Esophagus squamous epithelium (tissue), 5 donors: ENCODE measurements at regions not wholly inside any gene's neighbourhood (a gene's known extent, or its start where the extent isn't known, plus 50 kb on each side); places are given as distances from the start of the nearest gene placed in this dataset.

Experiments
- DNase-seq: peaks from one replicate; lab custom pipeline; 2025; lab: John Stamatoyannopoulos, UW
- H3K27ac ChIP-seq, 4 donors: fragments of 200-600 bp; sonication (generic); one replicate each; pipeline ENCODE4 v1.5.1; 2016 to 2019; ENCODE audit warnings: mild to moderate bottlenecking in 1 of 4
- H3K27me3 ChIP-seq, 4 donors: fragments of 200-600 bp; sonication (generic); 1 replicate in 3 of 4; 2 replicates in 1 of 4; pipeline versions ENCODE4 v1.5.1 to v1.6.0; 2017 to 2021; ENCODE audit warnings: antibody characterized with exemption in 1 of 4
- H3K36me3 ChIP-seq, 3 donors: fragments of 200-600 bp; sonication (generic); one replicate each; pipeline ENCODE4 v1.5.1; 2016 to 2019
- H3K4me1 ChIP-seq, 3 donors: fragments of 200-600 bp; sonication (generic); one replicate each; pipeline ENCODE4 v1.5.1; 2017 to 2019
- H3K4me3 ChIP-seq, 4 donors: fragments of 200-600 bp; sonication (generic); 1 replicate in 3 of 4; 2 replicates in 1 of 4; pipeline ENCODE4 v1.5.1; 2016 to 2019; ENCODE audit warnings: mild to moderate bottlenecking in 2 of 4, moderate library complexity in 1 of 4
- H3K9me3 ChIP-seq, 3 donors: fragments of 200-600 bp; sonication (generic); one replicate each; pipeline ENCODE4 v1.5.1; 2016 to 2019
- CTCF ChIP-seq, 6 experiments: fragments of 450-650 bp in 4 of 6; fragments of 200-600 bp in 2 of 6; sonication (generic) in 2 of 6; IDR thresholded peaks; one replicate each; pipeline ENCODE4 v1.5.1; 2016 to 2019; ENCODE audit warnings: antibody characterized with exemption in 6 of 6, mild to moderate bottlenecking in 4 of 6, moderate library complexity in 4 of 6
- POLR2A ChIP-seq, 4 donors: fragments of 450-650 bp; IDR thresholded peaks; one replicate each; pipeline ENCODE4 v1.6.1; 2017; ENCODE audit warnings: antibody characterized with exemption in 4 of 4, mild to moderate bottlenecking in 4 of 4, moderate library complexity in 3 of 4
- WGBS, 2 donors: methylation state at CpG; one replicate each; pipeline ENCODE4 v1.1.5; 2018; 5-methylcytosine and 5-hydroxymethylcytosine counted together
- intact Hi-C: fragments of 100-400 bp; cut with DNase I; formaldehyde crosslinking; loops from one replicate; pipeline ENCODE4 v1.15.0; 2022
- donor health status: DM: yes; HTN: yes; CAD: no.

GRCh38 chr15:61425934-61426333, 196.8 kb upstream of the RORA start:
- no peak overlapping the region for H3K4me3 ChIP-seq
- 60 to 78% methylated on average over 1 of the region's 1 CpG for WGBS, 2 donors
- no peaks in the 10 kb centered on the region for H3K27me3 ChIP-seq
- H3K36me3 ChIP-seq, result no peaks in the 10 kb centered on the region
- no peak for TF ChIP-seq CTCF (IDR thresholded peaks at IDR 0.05)
- no peak overlapping the region for H3K27ac ChIP-seq
- no peak for DNase-seq
- no peaks in the 10 kb centered on the region for H3K9me3 ChIP-seq
- H3K4me1 ChIP-seq, result peaks cover 0 to 10% (median 0%) of the 10 kb centered on the region in 3 donors
- intact Hi-C loops, result no loop called here

- WGBS, 2 donors, result 50 to 55% methylated on average over 4 of the region's 4 CpGs
- DNase-seq, result no peak
- no peaks in the 10 kb centered on the region for H3K9me3 ChIP-seq
- H3K4me1 ChIP-seq, result peaks cover 0 to 10% (median 0%) of the 10 kb centered on the region in 3 donors
- H3K27ac ChIP-seq, result no peak overlapping the region
- no peaks in the 10 kb centered on the region for H3K36me3 ChIP-seq
- TF ChIP-seq CTCF (IDR thresholded peaks at IDR 0.05) (no peak), POLR2A (IDR thresholded peaks at IDR 0.05) (no peak)
- intact Hi-C loops, result no loop called here
- no peaks in the 10 kb centered on the region for H3K27me3 ChIP-seq
- no peak overlapping the region for H3K4me3 ChIP-seq
These were observed 193.7 kb upstream of the RORA start for GRCh38 chr15:61422773-61423172.

GRCh38 chr15:61421938-61422337, 192.8 kb upstream of the RORA start:
- Histone ChIP-seq H3K36me3 (no peaks in the 10 kb centered on the region), H3K27me3 (no peaks in the 10 kb centered on the region), H3K4me3 (no peak overlapping the region), H3K4me1 (peaks cover 0 to 10% (median 0%) of the 10 kb centered on the region in 3 donors), H3K27ac (no peak overlapping the region), H3K9me3 (no peaks in the 10 kb centered on the region)
- no peak for DNase-seq
- intact Hi-C loops, result no loop called here
- WGBS, 2 donors, result 0 to 20% methylated on average over 1 of the region's 1 CpG
- TF ChIP-seq CTCF (IDR thresholded peaks at IDR 0.05) (no peak), POLR2A (IDR thresholded peaks at IDR 0.05) (no peak)

GRCh38 chr15:61421470-61421869, 192.4 kb upstream of the RORA start:
- Histone ChIP-seq H3K27ac (no peak overlapping the region), H3K4me3 (no peak overlapping the region), H3K4me1 (peaks cover 0 to 10% (median 0%) of the 10 kb centered on the region in 3 donors), H3K27me3 (no peaks in the 10 kb centered on the region), H3K9me3 (no peaks in the 10 kb centered on the region), H3K36me3 (no peaks in the 10 kb centered on the region)
- intact Hi-C loops, result no loop called here
- WGBS, 2 donors, result 46 to 53% methylated on average over 2 of the region's 2 CpGs
- DNase-seq, result no peak
- TF ChIP-seq POLR2A (IDR thresholded peaks at IDR 0.05) (no peak), CTCF (IDR thresholded peaks at IDR 0.05) (no peak)

- Histone ChIP-seq H3K27ac (no peak overlapping the region), H3K36me3 (no peaks in the 10 kb centered on the region), H3K9me3 (no peaks in the 10 kb centered on the region), H3K4me1 (peaks cover 0 to 10% (median 0%) of the 10 kb centered on the region in 3 donors), H3K4me3 (no peak overlapping the region), H3K27me3 (no peaks in the 10 kb centered on the region)
- TF ChIP-seq POLR2A (IDR thresholded peaks at IDR 0.05) (no peak), CTCF (IDR thresholded peaks at IDR 0.05) (no peak)
- DNase-seq, result no peak
- intact Hi-C loops, result no loop called here
These were observed 191.4 kb upstream of the RORA start for GRCh38 chr15:61420546-61420945.
